Kidney tubule cell (primary cell): ENCODE measurements at regions not wholly inside any gene's neighbourhood (a gene's known extent, or its start where the extent isn't known, plus 50 kb on each side); places are given as distances from the start of the nearest gene placed in this dataset.

Source experiments
- DNase-seq: peaks from one replicate; pipeline ENCODE4 v3.0.0-alpha.2; 2018; ENCODE audit warnings: low spot score

DNA sequence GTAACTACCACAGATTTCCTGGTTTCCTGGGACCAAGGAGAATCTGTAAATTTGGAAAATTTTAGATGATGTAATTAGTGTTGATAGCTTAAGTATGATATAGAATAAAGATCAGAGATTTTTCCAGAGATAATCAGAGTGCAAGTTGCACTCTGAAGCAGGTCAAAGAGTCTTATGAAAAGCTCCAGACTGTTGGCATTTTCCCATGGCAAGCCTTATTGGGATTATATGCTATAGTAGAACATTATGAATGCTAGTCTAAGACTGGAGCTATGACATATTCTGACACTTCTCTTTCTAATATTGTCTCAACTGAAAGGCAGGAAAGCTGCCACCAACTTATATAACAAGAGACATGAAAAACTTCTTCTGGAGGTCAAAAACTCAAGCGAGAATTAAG, 1638.3 kb upstream of the LRRTM1 start:
- DNase-seq: no peak

DNA sequence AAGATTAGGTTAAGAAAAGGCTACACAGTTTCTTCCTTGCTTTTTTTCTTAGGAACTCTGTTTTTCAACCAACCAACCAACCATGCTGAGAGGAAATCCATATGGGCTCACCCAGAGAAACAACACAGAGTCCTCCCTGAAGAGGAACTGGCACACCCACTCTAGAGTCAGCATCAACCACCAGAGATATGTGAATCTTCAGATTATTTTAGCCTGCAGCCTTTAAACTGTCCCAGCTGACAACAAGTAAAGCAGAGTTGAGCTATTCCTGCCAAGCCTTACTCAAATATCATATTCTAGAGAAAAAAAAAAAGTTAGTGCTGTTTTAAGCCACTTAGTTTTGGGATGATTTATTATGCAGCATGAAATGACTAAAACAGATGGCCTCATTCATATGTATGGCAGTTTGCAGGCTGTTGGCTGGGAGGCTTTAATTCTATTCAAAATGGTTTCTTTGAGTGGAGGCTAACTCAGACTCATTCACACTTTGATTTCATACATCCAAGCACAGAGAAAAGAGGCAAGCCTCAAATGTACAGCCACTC, 1637.7 kb upstream of the LRRTM1 start:
- DNase-seq: no peak

DNA sequence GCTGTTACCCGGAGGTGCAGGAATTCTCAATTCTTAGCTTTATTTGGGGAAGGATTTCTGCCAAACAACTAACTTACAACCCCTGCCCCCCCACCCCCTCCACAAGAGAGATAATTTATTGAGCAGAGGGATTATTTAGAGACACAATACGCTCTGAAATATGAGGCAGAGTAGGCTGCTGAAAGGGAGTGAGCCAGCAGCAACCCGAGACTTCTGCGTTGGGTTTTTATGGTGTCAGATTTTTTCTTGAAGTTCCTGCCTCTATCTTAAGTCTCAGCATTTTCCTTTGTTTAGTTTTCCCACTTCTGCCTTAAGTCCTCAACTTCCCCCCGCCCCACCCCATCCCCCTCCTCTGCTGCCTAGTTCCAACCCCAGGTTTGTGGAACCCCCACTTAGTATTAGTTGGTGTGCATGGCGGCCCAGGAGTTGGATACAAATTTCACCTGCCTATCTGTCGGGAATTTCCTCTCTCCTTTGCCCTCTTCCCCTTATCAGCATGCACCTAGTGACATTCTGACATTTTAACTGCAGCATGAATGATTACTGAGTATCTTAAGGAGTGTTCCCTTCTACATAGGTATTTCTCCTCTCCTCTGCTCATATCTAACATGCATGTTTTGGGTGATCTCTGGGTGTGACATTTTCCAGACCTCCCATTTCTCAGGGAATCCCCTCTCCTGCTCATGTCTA, 1635.9 kb upstream of the LRRTM1 start:
- DNase-seq: no peak

DNA sequence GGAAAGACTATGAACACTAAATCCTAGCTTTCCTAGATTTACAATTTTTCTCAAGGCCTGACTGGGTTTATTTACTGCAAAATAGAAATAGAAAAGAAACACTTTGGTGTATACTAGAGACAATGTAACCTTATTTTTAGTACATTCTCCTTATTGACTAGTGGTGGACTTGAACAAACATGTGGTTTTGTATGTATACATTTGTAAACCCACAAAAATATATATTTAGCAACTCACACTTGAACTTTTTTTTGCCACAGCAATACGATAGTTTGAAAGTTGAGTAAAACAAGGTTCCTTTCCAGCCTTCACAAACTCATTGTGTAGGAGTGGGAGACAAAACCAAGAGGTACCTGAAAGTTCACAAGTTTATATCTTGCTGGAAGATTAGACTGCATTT, 1633.4 kb upstream of the LRRTM1 start:
- no peak for DNase-seq

DNA sequence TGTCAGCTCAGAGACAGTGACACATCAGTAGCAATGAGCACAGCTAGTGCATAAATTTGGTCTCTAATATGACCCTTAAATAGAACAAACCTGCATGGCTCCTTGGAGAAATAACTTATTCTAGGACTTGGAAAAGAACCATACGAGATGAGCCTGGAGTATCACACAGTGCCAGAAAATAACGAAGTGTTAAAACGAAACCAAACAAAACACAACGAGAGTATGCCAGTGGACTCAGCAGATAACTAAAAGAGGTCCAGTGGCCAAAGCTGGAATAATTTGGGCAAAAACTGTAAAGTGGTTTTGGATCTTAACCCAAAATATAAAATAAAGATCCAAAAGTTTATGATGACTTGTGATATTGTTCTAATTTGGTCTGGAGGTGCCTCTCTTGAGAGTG, 1599.0 kb upstream of the LRRTM1 start:
- DNase-seq: no peak

DNA sequence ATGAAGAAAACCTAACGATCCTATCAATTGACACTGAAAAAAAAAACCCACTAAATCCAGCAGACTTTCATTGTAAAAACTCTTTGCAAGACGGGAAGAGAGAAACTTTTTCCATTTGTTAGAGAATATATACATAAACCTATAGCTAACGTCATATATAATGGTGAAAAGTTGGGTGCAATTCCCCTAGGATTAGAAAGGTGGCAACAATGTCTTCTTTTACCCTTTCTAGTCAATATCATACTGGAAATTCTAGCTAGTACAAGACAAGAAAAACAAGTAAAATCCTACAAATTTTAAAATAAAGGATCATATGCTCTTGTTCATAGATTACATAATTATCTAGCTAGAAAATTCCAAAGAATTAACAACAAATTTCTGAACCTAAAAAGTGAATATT, 1596.5 kb upstream of the LRRTM1 start:
- DNase-seq: peak; percentile 9

DNA sequence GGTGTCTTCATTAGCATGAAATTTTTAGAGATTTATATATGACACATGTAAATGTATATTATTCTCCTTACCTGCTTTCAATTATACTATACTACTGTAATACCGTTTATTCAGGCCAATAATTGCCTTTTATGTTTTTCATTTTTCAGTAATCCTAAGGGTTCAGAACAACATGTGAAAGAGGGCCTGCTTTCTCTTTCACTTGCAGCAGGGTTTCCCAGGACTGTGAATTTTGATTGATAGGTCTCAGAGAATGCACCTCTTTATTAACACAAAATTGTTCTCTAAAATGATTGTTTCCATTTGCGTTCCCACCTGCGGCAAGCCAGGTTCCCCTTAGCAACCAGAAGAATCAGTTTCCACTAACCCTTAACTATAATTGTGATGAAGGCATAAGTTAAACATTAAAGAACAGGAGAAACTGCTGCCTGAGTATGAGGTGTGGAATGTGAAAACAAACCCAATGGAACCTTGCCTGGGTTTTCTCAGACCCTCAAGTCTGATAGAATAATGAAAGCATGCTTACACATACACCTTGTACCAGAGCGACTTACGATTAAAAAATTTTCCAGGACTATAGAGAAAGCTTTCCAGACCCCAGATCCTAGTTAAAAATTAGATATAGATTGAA, 1591.2 kb upstream of the LRRTM1 start:
- DNase-seq: peak; percentile 93

DNA sequence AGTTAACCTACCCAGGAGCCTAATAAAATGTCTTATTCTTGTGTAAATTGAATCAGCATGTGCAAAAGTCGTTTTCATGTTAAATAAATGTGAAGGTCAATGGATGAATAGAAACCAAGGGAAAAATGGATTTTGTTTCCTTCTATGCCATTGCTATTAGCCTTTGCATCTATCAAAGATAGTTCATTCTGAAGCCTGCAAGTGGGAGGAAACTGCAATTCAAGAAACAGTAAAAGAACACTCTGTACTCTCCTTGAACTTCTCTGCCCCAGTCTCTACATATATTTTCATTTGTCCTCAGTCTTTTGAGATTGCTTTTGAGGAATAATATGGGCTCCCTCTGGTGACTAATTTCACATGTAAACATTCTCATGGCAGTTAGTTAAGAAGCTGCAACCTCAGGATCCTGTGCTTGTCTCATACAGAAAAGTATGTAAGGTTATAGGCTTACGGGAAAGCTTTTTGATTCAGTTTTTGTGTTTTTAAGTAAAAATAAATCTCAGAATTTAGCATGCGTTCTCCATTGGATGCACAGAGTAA, 1590.0 kb upstream of the LRRTM1 start:
- DNase-seq: peak; percentile 51

DNA sequence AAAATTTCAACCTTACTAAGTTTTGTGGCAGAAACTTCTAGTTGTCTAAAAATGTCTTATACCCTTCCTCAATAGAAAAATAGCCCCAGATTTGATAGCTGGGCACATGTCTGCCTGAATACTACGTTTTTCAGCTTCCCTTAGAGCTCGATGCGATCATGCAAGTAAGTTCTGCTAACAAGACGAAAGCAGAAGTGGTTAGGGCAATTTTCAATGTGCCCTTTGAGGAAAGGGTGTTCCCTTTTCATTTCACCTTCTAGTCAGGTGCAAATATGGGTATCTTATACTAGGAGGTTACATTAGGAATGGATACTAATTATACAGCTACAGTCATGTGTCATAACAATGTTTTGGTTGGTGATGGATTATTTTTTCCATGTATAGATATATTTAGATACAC, 1572.1 kb upstream of the LRRTM1 start:
- no peak for DNase-seq

DNA sequence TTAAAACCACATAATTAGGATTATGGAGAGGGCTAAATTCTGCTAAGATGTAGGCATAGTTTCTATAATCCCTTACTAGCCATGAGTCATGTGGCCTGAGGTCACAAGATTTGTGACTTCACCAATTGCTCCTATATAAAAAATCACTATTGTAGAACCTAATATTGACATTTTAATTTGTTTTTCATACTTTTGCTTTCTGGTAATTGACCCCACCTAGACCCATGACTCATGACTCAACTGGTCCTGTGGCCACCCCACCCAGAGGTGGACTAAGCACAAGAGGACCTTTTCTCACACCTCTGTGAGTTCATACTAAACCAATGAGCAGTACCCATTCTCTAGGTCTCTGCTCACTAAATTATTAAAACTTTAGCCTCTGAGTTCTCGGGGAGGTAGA, 1567.5 kb upstream of the LRRTM1 start:
- peak; percentile 44 for DNase-seq

DNA sequence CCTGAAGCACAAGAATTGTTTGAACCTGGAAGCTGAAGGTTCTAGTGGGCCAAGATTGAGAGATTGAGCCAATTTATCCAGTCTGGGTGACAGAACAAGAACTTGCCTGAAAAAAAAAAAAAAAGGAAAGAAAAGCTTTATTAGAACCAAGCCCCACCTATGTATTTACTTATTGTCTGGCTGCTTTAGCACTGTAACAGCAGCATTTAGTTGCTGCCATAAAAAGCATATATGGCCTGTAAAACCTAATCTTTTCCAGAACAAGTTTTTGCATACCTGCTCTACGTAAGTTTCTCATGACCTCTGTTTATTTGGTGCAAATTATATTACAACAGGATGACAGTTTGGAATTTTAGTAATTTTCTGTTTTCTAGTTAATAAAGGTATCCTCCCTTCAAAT, 1565.6 kb upstream of the LRRTM1 start:
- DNase-seq: no peak

DNA sequence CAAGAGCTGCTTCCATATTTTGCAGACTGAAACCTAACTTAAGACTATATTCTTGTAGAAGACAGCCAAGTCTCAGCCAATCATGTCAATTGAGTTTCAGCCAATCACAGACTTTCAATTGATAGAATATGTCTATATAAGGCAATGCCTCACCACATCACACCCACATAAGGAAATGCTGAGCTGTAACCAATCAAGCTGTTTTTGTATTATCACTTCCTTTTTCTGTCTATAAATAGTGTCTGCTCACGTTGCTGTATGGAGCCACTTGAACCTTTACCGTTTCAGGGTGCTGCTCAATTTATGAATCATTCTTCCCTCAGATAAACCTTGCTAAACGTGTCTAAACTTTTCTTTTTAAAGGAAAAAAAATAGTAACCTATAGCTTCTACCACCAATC, 1554.4 kb upstream of the LRRTM1 start:
- DNase-seq: no peak

DNA sequence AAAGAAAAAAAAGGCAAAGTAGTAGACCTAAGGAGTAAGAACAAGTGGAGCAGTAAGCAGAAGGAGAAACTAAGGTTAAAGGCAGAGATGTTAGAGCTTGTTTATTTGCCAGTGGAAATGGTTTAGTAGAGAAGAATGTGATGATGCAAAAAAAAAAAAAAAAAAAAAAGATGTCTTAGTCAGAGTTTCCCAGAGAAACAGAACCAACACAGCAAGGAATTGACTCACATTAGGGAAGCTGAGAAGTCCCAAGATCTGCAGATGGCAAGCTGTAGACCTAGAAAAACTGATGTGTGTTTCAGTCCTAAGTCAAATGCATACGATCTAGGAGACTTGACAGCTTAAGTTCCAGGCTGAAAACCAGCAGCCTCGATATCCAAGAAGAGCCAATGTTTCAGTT, 1548.8 kb upstream of the LRRTM1 start:
- DNase-seq: peak; percentile 66

DNA sequence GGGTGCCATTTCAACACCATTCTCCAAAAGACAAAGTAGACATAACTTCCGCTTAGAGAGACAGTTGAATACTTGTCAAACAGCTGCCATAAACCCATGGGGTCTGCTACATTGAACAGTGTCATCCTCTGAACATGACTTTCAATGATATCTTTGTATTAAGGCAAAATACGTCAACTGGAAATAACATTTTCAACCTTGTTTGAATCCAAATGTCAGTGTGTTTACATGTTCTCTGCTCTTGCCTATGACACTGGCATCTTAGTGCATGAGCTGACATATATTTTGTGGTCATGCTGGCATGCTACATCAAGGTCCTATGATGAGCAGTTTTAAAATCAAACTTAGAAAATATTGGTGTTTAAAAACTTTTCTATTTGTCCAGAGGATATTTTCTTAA, 1548.1 kb upstream of the LRRTM1 start:
- no peak for DNase-seq

DNA sequence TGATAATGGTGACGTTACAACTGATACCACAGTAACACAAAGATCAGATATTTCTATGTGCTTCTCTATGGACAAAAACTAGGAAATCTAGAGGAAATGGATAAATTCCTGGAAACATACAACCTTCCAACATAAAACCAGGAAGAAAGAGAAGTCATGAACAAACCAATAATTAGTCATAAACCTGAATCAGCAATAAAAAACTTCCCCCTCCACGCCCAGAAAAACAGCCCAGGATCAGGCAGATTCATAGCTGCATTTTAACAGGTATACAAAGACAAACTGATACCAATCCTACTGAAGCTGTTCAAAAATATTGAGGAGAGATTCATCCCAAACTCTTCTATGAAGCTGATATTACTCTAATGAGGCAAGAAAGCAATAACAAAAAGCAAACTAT, 1535.2 kb upstream of the LRRTM1 start:
- DNase-seq: peak; percentile 31

DNA sequence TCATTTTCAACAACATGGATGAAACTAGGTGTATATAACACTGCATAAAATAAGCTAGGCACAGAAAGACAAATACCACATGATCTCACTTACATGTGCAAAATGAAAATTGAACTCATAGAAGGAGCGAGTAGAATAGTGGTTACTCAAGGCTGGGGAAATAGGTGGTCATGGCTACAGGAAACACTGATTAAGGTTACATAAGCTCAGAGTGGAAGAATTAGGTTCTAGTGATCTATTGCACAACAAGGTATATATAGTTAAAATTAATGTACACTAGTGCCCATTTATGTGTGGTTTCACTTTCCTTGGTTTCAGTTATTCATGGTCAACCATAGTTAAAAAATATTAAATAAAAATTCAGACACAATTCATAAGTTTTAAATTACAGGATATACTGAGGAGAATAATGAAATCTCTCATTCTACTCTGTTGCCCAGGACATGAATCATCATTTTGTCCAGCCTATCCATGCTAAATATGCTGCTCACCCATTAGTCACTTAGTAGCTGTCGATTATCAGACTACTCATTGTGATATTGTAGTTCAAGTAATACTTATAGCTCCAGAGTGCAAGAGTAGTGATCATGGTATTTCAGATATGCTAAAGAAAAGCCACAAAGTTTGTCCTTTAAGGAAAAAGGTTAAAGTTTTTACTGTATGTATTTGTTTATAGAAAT, 1530.9 kb upstream of the LRRTM1 start:
- peak; percentile 70 for DNase-seq

DNA sequence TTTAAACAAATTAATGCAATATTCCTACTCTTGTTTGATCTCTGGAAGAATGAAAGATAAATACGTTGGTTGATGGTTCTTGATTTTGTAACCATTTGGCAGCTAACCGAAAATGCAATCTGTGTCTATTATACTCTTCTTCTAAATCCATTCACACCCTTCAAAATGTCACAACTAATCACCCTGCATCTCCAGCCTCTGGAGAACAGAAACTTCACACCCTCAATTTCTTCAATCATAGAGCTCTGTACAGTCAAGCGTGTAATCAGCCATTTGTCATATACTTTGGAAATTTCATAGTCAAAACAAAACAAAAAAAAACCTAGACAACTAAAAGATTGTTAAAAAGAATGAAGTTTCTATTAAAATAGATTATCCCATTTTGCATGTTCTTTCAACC, 1482.3 kb upstream of the LRRTM1 start:
- no peak for DNase-seq

DNA sequence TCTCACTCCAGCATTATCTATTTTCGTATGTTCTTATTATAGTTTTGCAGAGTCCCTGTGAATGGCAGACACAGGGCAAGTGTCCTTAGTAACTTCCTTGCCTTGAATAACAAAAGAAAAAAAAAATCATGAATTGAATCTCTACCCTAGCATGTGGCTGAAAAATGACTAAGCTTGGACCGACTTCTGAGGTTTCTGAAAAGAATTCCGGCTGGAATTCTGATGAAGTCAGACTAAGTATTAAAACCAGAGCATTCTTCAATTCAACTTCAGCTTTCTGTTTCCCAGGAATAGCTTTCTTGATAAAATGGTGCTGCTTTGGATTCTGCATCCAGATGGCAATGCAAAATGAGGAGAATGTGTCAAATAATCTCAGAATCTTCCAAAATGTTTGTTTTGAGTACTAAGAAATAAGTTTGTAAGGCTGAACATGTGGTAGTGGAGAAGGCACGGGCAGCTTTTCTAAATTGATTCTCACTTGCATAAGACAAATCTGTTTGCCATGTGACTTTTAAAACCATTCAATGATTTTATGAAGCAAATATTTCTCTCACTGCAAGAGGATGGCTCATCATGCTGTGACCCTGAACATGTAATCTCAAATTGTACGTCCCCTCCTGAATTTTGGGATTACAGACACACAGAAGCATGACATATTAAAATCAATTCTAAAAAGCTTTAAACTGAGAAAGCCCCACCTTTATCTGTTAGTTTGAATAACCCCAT, 1462.8 kb upstream of the LRRTM1 start:
- peak; percentile 20 for DNase-seq

DNA sequence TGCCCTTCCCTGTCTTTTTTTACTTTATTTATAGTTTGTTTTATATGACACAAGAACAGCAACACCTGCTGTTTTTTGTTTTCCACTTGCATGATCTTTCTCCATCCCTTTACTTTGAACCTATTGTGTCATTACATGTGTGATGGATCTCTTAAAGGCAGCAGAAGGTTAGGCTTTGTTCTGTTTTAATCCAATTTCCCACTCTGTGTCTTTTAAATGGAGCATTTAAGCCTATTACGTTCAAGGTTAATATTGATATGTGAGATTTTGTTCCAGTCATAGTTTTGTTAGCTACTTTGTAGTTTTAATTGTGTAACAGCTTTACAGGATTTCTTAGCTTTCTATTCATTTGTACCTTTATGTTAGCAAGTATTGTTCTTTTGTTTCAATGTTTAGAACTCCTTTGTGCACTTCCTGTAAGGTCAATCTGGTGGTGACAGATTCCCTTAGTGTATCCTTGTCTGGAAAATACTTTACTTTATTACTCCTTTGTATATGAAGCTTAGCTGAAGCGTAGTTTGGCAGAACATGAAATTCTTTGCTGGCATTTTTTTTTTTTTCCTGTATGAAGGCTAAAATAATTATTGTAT, 1443.0 kb upstream of the LRRTM1 start:
- DNase-seq: no peak

DNA sequence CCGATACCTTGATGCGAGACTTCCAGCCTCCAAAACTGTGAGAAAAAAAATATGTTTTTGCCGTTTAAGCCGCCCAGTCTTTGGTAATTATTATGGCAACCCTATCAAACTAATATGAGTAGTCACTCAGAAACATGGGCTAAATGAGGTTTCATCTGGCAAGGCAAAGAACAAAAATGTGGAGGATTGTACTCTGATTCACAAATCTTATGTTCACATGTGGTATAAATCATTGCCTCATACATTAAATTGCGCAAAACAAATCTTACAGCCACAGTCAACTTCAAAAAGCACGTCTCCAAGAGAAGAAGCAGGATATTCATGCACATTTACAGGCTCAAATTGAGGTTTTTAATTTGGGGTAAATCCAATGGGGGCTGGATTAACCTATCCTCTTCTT, 1435.4 kb upstream of the LRRTM1 start:
- no peak for DNase-seq

DNA sequence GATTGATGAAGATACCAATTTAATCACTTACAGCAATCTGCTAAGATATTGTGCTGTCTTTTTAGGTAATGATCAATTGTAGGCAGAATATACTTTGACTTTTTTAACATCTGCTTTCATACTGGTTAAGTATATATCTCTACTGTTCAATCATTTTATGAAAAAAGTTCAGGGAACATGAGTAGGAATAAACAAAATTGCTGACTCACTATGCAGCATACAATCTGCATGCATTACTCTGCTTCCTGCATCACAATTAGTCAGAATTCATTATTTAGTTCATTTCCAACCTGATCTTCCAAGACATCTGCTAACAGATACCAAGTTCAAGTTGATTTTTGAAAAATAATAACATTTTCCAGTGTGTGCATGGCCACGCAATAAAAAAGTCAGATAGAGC, 1430.4 kb upstream of the LRRTM1 start:
- no peak for DNase-seq

DNA sequence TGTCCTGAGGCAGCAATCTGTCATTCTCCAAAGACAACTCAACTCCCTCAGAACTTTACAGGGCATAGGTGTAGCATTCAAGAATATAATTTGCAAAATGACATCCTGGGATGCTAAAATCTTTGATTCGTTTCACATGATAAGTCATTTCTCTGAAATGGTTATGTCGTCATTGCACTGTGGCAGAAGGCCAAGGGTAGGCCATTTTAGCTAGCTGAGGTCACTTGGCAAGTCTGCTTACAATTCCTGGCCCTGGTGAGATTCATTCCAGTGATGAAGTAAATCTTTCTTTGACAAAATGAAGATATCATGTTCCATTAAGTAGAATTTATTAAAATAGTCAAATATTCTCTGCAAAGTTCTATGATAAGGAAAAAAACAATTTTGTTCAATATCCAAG, 1410.3 kb upstream of the LRRTM1 start:
- no peak for DNase-seq
